Right lobe of liver (tissue), 4 donors: ENCODE measurements at regions not wholly inside any gene's neighbourhood (a gene's known extent, or its start where the extent isn't known, plus 50 kb on each side); places are given as distances from the start of the nearest gene placed in this dataset.

ENCODE experiments used
- CTCF ChIP-seq, 4 donors: fragments of 200-600 bp in 3 of 4; fragments of 450-650 bp in 1 of 4; IDR thresholded peaks; one replicate each; pipeline versions ENCODE4 v1.5.1 to v1.8.0; 2016 to 2022; ENCODE audit warnings: antibody characterized with exemption in 4 of 4, mild to moderate bottlenecking in 2 of 4
- POLR2A ChIP-seq: fragments of 450-650 bp; IDR thresholded peaks from one replicate; pipeline ENCODE4 v1.6.1; 2017; ENCODE audit warnings: antibody characterized with exemption, mild to moderate bottlenecking
- donor health status: DM: no; HTN: no; CAD: no.
- donor health status: DM: no; HTN: no; CAD: no.
- donor health status: DM: no; HTN: yes; CAD: no.

GRCh38 chr11:127862406-127862805 lies 725.0 kb downstream of the ETS1 start:
- TF ChIP-seq POLR2A (no peak), CTCF (IDR thresholded peaks at IDR 0.05) (no peak)
